SU-DHL-6 (cell line): ENCODE measurements at regions not wholly inside any gene's neighbourhood (a gene's known extent, or its start where the extent isn't known, plus 50 kb on each side); places are given as distances from the start of the nearest gene placed in this dataset.

Source experiments
- H2AFZ ChIP-seq: fragments of 200-600 bp; sonication (generic); 2 replicates; pipeline ENCODE4 v1.6.1; 2014; ENCODE audit warnings: low read depth, mild to moderate bottlenecking, moderate library complexity, mixed read lengths, antibody characterized with exemption, low read length; ENCODE audit not compliant: severe bottlenecking
- H3F3A ChIP-seq: fragments of 200-600 bp; shearing (Covaris generic); 2 replicates; pipeline ENCODE4 v1.6.0; 2016; ENCODE audit warnings: antibody characterized with exemption, mild to moderate bottlenecking; ENCODE audit not compliant: insufficient read depth
- H3K27ac ChIP-seq: fragments of 200-600 bp; sonication (generic); 2 replicates; pipeline ENCODE4 v1.5.1; 2016; ENCODE audit warnings: low read depth, mild to moderate bottlenecking, low read length, moderate library complexity, mixed read lengths
- H3K27me3 ChIP-seq: fragments of 200-600 bp; sonication (generic), shearing (Covaris generic); 2 replicates; pipeline ENCODE4 v1.6.0; 2014; ENCODE audit warnings: mild to moderate bottlenecking, low read length
- H3K36me3 ChIP-seq: fragments of 200-600 bp; sonication (generic); 2 replicates; pipeline ENCODE4 v1.6.1; 2014; ENCODE audit warnings: mild to moderate bottlenecking, low read length, mixed read lengths
- H3K4me2 ChIP-seq: fragments of 300-600, 200-600 bp; shearing (Covaris generic), sonication (generic); 2 replicates; pipeline ENCODE4 v1.6.0; 2014; ENCODE audit warnings: low read length, low read depth, mild to moderate bottlenecking; ENCODE audit not compliant: poor library complexity, severe bottlenecking
- H3K4me3 ChIP-seq: fragments of 200-600 bp; sonication (generic); 2 replicates; pipeline ENCODE4 v1.5.1; 2014; ENCODE audit warnings: antibody characterized with exemption, low read length, mild to moderate bottlenecking, mixed read lengths; ENCODE audit not compliant: insufficient read depth, poor library complexity, severe bottlenecking
- H3K79me2 ChIP-seq: fragments of 200-600 bp; sonication (generic); 2 replicates; pipeline ENCODE4 v1.6.1; 2014; ENCODE audit warnings: mild to moderate bottlenecking, low read length, moderate library complexity; ENCODE audit not compliant: insufficient read depth
- H3K9ac ChIP-seq: fragments of 200-600 bp; sonication (generic); 2 replicates; pipeline ENCODE4 v1.7.0; 2014; ENCODE audit warnings: mild to moderate bottlenecking, low read length
- H3K9me2 ChIP-seq: fragments of 200-600 bp; sonication (generic); replicated peaks from 2 replicates; pipeline ENCODE4 v1.6.1; 2014; ENCODE audit warnings: low read length; ENCODE audit not compliant: insufficient read depth
- H3K9me3 ChIP-seq: fragments of 200-600 bp; sonication (generic); 2 replicates; pipeline ENCODE4 v1.6.1; 2014; ENCODE audit warnings: low read length, mixed read lengths; ENCODE audit not compliant: insufficient read depth
- H4K20me1 ChIP-seq: fragments of 200-600 bp; sonication (generic); 2 replicates; pipeline ENCODE4 v1.6.1; 2014; ENCODE audit warnings: low read depth, mild to moderate bottlenecking, antibody characterized with exemption, low read length, moderate library complexity, mixed read lengths
- EZH2phosphoT487 ChIP-seq: fragments of 200-600 bp; sonication (generic), shearing (Covaris generic); conservative IDR thresholded peaks from 2 replicates; pipeline ENCODE4 v1.6.1; 2018; ENCODE audit warnings: mild to moderate bottlenecking, antibody characterized with exemption, low read length, moderate library complexity, mixed read lengths
- TF ChIP-seq, protein P1 (sequence below): fragments of 200-600 bp; sonication (generic); IDR thresholded peaks from one replicate; pipeline ENCODE4 v1.5.1; 2017; ENCODE audit warnings: antibody characterized with exemption, mild to moderate bottlenecking, low read length, moderate library complexity; ENCODE audit not compliant: insufficient read depth, poor library complexity, severe bottlenecking

DNA sequence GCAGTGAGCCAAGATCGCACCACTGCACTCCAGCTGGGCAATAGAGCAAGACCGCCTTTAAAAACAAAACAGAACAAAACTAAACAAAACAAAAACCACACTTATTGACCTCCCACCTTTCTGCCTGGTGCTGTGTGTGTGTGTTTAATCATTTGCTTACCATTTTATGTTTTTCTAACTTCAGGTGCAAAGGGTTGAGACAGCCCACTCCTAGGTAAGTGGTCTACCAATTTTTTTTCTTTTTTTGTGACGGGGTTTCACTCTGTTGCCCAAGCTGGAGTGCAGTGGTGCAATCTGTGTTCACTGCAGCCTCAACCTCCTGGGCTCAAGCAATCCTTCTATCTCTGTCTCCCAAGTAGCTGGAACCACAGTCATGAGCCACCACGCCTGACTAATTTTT lies 65.8 kb downstream of the SALL1 start:
- H2AFZ ChIP-seq = no peak overlapping the region
- no peak for TF ChIP-seq EZH2phosphoT487
- TF ChIP-seq, protein P1, sequence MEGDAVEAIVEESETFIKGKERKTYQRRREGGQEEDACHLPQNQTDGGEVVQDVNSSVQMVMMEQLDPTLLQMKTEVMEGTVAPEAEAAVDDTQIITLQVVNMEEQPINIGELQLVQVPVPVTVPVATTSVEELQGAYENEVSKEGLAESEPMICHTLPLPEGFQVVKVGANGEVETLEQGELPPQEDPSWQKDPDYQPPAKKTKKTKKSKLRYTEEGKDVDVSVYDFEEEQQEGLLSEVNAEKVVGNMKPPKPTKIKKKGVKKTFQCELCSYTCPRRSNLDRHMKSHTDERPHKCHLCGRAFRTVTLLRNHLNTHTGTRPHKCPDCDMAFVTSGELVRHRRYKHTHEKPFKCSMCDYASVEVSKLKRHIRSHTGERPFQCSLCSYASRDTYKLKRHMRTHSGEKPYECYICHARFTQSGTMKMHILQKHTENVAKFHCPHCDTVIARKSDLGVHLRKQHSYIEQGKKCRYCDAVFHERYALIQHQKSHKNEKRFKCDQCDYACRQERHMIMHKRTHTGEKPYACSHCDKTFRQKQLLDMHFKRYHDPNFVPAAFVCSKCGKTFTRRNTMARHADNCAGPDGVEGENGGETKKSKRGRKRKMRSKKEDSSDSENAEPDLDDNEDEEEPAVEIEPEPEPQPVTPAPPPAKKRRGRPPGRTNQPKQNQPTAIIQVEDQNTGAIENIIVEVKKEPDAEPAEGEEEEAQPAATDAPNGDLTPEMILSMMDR = no peak
- H3K36me3 ChIP-seq = no peaks in the 10 kb centered on the region
- H4K20me1 ChIP-seq = no peaks in the 10 kb centered on the region
- H3K4me2 ChIP-seq = no peak overlapping the region
- no peaks in the 10 kb centered on the region for H3K9me3 ChIP-seq
- H3F3A ChIP-seq = no peaks in the 10 kb centered on the region
- H3K27ac ChIP-seq = no peak overlapping the region
- H3K4me3 ChIP-seq = no peak overlapping the region
- H3K9me2 ChIP-seq = no peaks in the 10 kb centered on the region
- H3K27me3 ChIP-seq = no peaks in the 10 kb centered on the region
- no peaks in the 10 kb centered on the region for H3K79me2 ChIP-seq
- H3K9ac ChIP-seq = no peak overlapping the region

DNA sequence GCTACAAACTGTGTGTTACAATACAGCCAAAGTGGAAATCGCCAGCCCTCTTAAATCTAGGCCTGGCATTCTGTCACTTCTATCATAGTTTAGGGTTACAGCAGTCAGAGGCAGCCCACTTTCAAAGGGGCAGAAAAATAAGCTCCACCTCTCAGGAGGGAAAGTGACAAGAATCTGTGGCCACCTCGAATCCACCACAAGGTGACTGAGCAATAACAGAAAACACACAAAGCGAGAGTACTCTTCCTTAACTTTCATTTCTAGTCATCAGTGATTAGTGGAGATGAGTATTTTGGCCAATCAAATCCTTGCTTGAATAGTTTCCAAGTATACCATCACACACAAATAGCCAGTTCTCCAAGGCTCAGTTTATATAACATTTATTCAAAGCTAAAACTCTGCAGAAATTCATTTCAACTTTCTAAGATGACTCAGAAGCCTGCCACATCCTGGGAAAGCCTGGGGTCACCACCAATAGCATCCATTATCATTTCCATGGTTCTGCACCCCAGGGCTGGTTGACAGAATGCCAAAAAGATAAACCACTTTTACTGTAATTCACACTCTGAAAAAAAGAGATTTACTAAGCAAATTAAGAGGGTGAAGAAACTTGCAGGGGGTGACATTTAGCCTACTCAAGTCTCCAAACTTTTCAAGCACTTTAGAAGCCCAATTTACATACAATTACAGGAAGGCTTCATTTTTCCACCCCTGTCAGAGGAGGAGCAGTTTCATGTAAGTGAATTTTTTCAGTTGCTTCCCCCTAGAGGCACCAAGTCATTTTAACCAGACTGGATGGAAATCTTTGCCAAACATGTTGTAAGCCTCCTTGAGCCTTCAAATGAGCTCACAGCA lies 66.8 kb downstream of the SALL1 start:
- no peak overlapping the region for H3K27ac ChIP-seq

DNA sequence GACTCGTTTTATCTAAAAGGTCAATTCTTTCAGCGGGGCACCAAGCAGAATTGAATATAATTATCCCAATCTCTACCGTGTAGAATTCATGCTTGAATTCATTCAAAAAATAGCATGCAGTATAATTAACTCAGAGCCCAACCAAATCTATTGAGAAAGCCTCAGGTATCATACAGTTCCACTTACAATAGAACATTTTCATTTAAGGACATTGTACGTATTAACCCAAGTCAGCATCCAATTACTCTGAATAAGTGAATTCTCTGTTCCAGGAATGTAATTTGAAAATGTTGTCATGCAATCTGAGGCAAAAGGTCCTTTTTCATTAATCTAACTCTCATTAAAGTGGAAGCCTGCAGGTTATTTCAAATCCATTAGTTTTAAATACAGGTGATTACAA lies 78.5 kb downstream of the SALL1 start:
- H3K27me3 ChIP-seq = no peaks in the 10 kb centered on the region
- H3K9ac ChIP-seq = no peak overlapping the region
- H3F3A ChIP-seq = no peaks in the 10 kb centered on the region
- no peaks in the 10 kb centered on the region for H3K9me3 ChIP-seq
- H3K36me3 ChIP-seq = no peaks in the 10 kb centered on the region
- no peak overlapping the region for H2AFZ ChIP-seq
- H3K4me3 ChIP-seq = no peak overlapping the region
- no peaks in the 10 kb centered on the region for H4K20me1 ChIP-seq
- H3K79me2 ChIP-seq = no peaks in the 10 kb centered on the region
- H3K9me2 ChIP-seq = no peaks in the 10 kb centered on the region
- no peak overlapping the region for H3K4me2 ChIP-seq
- TF ChIP-seq, protein P1 = no peak
- TF ChIP-seq EZH2phosphoT487 = no peak
- H3K27ac ChIP-seq = no peak overlapping the region

More for the DNA sequence above, 66.8 kb downstream of the SALL1 start:
- Histone ChIP-seq H3K9me3 (no peaks in the 10 kb centered on the region), H3K4me2 (no peak overlapping the region), H3K36me3 (no peaks in the 10 kb centered on the region), H3K9me2 (no peaks in the 10 kb centered on the region), H2AFZ (no peak overlapping the region), H3F3A (no peaks in the 10 kb centered on the region), H3K9ac (no peak overlapping the region), H3K4me3 (no peak overlapping the region), H4K20me1 (no peaks in the 10 kb centered on the region), H3K27me3 (no peaks in the 10 kb centered on the region), H3K79me2 (no peaks in the 10 kb centered on the region)
- TF ChIP-seq, protein P1 = no peak
- no peak for TF ChIP-seq EZH2phosphoT487
